ENCODE measurements at regions not wholly inside any gene's neighbourhood (a gene's known extent, or its start where the extent isn't known, plus 50 kb on each side); places are given as distances from the start of the nearest gene placed in this dataset.

DNA sequence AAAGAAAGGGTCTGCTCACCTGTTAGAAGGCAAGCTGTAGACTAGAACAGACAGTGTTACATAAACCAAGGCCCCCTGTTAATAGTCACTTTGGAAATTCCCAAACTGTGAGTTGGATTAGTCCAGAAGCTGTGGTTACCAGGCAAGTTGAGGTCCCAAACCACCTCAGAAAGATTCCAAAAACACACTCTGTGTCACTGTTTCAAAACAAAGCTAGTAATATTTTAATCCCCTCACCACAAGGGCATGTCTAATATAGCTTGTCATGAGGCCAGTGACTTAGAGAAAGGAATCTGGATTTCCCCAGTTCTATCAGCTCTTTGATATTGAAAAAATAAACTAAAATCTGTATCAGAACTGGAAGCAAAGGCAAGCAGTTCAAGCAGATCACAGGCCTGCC lies 244.6 kb downstream of the HAO1 start:
- TF ChIP-seq, protein P1, sequence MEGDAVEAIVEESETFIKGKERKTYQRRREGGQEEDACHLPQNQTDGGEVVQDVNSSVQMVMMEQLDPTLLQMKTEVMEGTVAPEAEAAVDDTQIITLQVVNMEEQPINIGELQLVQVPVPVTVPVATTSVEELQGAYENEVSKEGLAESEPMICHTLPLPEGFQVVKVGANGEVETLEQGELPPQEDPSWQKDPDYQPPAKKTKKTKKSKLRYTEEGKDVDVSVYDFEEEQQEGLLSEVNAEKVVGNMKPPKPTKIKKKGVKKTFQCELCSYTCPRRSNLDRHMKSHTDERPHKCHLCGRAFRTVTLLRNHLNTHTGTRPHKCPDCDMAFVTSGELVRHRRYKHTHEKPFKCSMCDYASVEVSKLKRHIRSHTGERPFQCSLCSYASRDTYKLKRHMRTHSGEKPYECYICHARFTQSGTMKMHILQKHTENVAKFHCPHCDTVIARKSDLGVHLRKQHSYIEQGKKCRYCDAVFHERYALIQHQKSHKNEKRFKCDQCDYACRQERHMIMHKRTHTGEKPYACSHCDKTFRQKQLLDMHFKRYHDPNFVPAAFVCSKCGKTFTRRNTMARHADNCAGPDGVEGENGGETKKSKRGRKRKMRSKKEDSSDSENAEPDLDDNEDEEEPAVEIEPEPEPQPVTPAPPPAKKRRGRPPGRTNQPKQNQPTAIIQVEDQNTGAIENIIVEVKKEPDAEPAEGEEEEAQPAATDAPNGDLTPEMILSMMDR (IDR thresholded peaks at IDR 0.05) = no peak
- TF ChIP-seq POLR2A (IDR thresholded peaks at IDR 0.05) = no peak

Measured in uterus (tissue), 2 donors.